VCaP (cell line): ENCODE measurements at regions not wholly inside any gene's neighbourhood (a gene's known extent, or its start where the extent isn't known, plus 50 kb on each side); places are given as distances from the start of the nearest gene placed in this dataset.
"Not testable (repeated sequence)": the region's sequence is repeated elsewhere in the genome, so short reads cannot be mapped to it uniquely, and the experiment has no call there.

Source experiments
- H3K27ac ChIP-seq: fragments of 450-650 bp; 2 replicates; pipeline ENCODE4 v1.5.1; 2017
- CTCF ChIP-seq: fragments of 450-650 bp; conservative IDR thresholded peaks from 2 replicates; pipeline ENCODE4 v1.5.1; 2017; ENCODE audit warnings: mild to moderate bottlenecking, moderate library complexity

DNA sequence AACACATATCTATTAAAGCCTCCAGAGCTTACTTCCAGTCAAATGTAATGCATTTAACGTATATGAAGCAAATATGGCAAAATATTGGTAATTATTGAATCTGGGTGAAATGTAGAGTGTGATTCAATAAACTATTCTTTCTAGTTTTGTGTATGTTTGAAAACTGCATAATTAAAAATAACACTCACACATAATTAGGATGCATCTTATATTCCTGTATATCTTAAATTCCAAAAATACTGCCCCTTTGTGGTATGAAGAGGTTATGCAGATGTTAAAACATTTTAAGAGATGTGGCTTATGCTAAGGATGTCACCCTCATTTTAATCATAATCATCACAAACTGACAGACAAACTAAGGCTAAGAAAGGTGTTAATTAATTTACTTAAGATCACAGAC, 182.9 kb downstream of the COX18 start:
- TF ChIP-seq CTCF = peak; percentile 65
- no peak overlapping the region for H3K27ac ChIP-seq

DNA sequence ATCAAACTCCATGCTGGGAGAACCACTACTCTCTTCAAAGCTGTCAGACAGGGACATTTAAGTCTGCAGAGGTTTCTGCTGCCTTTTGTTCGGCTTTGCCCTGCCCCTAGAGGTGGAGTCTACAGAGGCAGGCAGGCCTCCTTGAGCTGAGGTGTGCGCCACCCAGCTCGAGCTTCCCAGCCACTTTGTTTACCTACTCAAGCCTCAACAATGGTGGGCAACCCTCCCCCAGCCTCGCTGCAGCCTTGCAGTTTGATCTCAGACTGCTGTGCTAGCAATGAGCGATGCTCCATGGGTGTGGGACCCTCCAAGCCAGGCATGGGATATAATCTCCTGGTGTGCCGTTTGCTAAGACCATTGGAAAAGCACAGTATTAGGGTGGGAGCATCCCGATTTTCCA, 185.3 kb downstream of the COX18 start:
- not testable (repeated sequence) for H3K27ac ChIP-seq

- H3K27ac ChIP-seq = no peak overlapping the region
- TF ChIP-seq CTCF = no peak
Observed at GRCh38 chr4:72876946-72877345, 192.6 kb downstream of the COX18 start.

DNA sequence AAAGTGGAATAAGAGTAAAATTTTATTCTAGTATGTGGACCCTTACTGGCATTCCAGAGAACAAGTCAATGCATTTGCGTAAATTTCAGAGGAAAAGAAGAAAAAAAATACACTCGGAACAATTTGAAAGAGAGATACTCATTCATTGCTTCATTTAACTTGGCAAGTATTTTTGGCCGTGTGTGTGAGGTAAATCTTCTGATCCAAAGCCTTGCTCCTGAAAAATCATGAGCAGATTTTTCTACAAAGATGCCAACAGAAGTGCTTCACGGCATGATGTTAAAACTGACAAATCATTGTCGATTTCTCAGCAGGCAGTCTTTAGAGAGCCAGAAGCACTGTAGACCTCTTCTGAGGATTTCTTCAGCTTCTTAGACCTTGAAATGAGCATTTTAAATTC, 194.0 kb downstream of the COX18 start:
- H3K27ac ChIP-seq = no peak overlapping the region
- TF ChIP-seq CTCF = no peak

GRCh38 chr4:72875138-72875537, 194.4 kb downstream of the COX18 start:
- no peak for TF ChIP-seq CTCF
- H3K27ac ChIP-seq = no peak overlapping the region

DNA sequence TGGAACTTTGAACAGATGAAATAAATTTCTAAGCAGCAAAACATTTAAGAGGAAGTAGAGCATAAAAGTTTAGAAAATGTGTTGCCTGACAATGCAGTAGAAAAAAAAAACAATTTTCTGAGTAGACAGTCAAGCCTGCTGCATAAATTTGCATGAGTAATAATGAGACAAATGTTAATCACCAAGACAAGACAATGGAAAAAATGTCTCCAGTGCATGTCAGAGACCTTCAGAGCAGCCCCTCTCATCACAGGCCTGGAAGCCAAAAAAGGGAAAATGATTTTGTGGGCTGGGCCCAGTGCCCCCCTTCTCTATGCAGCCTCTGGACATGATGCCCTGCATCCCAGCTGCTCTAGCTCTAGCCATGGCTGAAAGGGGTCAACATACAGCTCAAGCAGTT, 204.6 kb downstream of the COX18 start:
- TF ChIP-seq CTCF = no peak
- H3K27ac ChIP-seq = no peak overlapping the region

DNA sequence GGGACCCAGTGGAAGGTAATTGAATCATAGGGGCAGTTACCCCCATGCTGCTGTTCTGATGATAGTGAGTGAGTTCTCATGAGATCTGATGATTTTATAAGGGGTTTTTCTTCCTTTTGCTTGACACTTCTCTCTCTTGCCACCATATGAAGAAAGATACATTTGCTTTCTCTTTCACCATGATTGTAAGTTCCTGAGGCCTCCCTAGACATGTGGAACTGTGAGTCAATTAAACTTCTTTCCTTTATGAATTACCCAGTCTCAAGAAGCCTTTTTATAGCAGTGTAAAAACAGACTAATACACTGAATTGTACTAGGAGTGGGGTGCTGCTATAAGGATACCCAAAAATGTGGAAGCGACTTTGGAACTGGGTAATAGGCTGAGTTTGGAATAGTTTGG, 205.2 kb downstream of the COX18 start:
- H3K27ac ChIP-seq = not testable (repeated sequence)

GRCh38 chr4:72860766-72861165, 208.8 kb downstream of the COX18 start:
- no peak overlapping the region for H3K27ac ChIP-seq
- TF ChIP-seq CTCF = no peak

DNA sequence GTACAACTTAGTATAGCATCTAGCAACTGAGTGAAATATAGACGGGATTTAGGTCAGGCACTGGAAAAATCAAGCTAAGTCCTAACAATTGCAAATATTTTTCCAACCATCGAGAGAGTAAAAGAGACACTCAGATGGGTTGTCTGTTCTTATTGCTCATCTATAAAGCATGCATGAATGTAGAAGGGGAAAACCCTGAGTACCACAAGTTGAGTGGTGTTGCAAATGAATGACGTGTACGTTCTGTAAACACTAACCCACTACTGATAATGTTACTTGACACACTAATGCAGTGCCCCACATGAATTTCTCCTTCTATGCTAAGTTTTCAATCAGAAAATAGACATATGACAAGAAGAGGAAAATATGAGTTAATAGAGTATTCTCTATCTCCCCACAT, 211.2 kb downstream of the COX18 start:
- TF ChIP-seq CTCF = no peak
- no peak overlapping the region for H3K27ac ChIP-seq
